Thymus (tissue), 11 donors: ENCODE measurements at regions not wholly inside any gene's neighbourhood (a gene's known extent, or its start where the extent isn't known, plus 50 kb on each side); places are given as distances from the start of the nearest gene placed in this dataset.

Source experiments
- DNase-seq, 9 donors: peaks; one replicate each; pipeline ENCODE4 v3.0.0-alpha.2; 2013; ENCODE audit warnings: low spot score in 9 of 9, low read depth in 6 of 9, missing footprints in 1 of 9
- H3K27ac ChIP-seq, 2 donors: one replicate each; pipeline ENCODE4 v1.5.1; 2013; ENCODE audit warnings: control low read depth in 1 of 2, low read depth in 1 of 2, low read length in 1 of 2, mild to moderate bottlenecking in 1 of 2, moderate library complexity in 1 of 2
- H3K27me3 ChIP-seq, 2 donors: one replicate each; pipeline ENCODE4 v1.5.1; 2013; ENCODE audit warnings: low read length in 1 of 2; ENCODE audit not compliant: control insufficient read depth in 2 of 2, insufficient read depth in 1 of 2
- H3K36me3 ChIP-seq, 2 donors: one replicate each; pipeline ENCODE4 v1.5.1; 2013; ENCODE audit warnings: low read length in 1 of 2, mild to moderate bottlenecking in 1 of 2, moderate library complexity in 1 of 2; ENCODE audit not compliant: control insufficient read depth in 2 of 2, insufficient read depth in 2 of 2
- H3K4me1 ChIP-seq, 2 donors: one replicate each; pipeline ENCODE4 v1.5.1; 2013; ENCODE audit warnings: low read length in 2 of 2; ENCODE audit not compliant: control insufficient read depth in 2 of 2, insufficient read depth in 2 of 2
- H3K4me3 ChIP-seq, 2 donors: one replicate each; pipeline ENCODE4 v1.5.1; 2013; ENCODE audit warnings: low read length in 2 of 2, control low read depth in 1 of 2, mild to moderate bottlenecking in 1 of 2
- H3K9me3 ChIP-seq, 2 donors: one replicate each; pipeline ENCODE4 v1.5.1; 2013; ENCODE audit warnings: low read length in 1 of 2, mild to moderate bottlenecking in 1 of 2; ENCODE audit not compliant: control insufficient read depth in 2 of 2, insufficient read depth in 1 of 2
- WGBS: extraction: QIAGEN DNeasy Blood & Tissue Kit; methylation state at CpG from one replicate; pipeline ENCODE4 v1.1.7; 2013; 5-methylcytosine and 5-hydroxymethylcytosine counted together
- donor health status: healthy.

GRCh38 chr20:56873836-56874235 lies 244.7 kb downstream of the TFAP2C start:
- DNase-seq: no peak

DNA sequence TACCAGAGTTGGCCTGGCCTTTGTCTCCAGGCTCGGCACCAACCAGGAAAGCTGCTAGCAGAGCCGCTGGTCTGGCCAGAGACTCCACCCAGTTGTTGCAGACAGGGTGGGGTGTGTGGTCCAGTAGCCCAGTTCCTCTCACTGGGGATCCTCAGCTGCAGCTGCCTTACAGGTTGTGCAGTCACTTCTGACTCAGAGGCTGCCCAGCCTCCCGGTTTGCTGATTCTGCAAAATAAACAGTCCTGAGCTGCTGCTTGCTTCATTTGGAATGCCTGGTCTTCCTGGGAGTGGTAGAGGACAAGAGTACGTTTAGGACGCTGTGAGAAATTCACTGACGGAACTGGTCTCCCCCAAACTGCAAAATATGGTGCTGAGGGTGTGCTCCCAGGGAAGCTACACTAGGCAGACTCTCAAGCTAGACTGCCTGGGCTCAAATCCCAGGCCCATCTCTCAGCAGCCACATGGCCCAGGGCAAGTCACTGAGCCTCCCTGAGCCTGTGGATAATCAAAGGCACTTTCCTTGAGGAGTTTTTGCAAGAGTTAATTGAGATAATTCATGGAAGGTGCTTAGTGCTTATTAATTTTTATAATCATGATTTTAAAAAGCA lies 246.1 kb downstream of the TFAP2C start:
- H3K27me3 ChIP-seq: no peaks in the 10 kb centered on the region
- DNase-seq: no peak
- H3K36me3 ChIP-seq: no peaks in the 10 kb centered on the region
- 52% methylated on average over 6 of the region's 6 CpGs for WGBS
- no peaks in the 10 kb centered on the region for H3K9me3 ChIP-seq
- H3K4me1 ChIP-seq: no peaks in the 10 kb centered on the region
- H3K4me3 ChIP-seq: no peak overlapping the region
- no peak overlapping the region for H3K27ac ChIP-seq

More at GRCh38 chr20:56873836-56874235, 244.7 kb downstream of the TFAP2C start:
- WGBS: 94% methylated on average over 26 of the region's 26 CpGs
- Histone ChIP-seq H3K27ac (no peak overlapping the region), H3K27me3 (no peaks in the 10 kb centered on the region), H3K4me1 (no peaks in the 10 kb centered on the region), H3K9me3 (no peaks in the 10 kb centered on the region), H3K36me3 (no peaks in the 10 kb centered on the region), H3K4me3 (no peak overlapping the region)

DNA sequence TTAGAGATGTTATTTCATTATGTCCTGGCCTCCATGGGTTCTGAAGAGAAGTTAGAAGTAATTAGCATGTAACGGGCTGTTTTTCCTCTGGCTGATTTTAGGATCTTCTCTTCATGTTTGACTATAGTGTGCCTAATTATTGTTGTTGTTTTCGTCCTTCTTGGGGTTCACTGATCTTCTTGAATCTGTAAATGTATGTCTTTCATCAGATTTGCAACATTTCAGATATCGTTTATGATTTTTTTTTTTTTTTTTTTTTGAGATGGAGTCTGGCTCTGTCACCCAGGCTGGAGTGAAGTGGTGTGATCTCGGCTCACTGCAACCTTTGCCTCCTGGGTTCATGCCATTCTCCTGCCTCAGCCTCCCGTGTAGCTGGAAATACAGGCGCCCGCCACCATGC lies 246.7 kb downstream of the TFAP2C start:
- H3K36me3 ChIP-seq: no peaks in the 10 kb centered on the region
- H3K4me3 ChIP-seq: no peak overlapping the region
- no peak for DNase-seq
- H3K27me3 ChIP-seq: no peaks in the 10 kb centered on the region
- H3K9me3 ChIP-seq: no peaks in the 10 kb centered on the region
- 95% methylated on average over 7 of the region's 7 CpGs for WGBS
- no peak overlapping the region for H3K27ac ChIP-seq
- H3K4me1 ChIP-seq: no peaks in the 10 kb centered on the region

GRCh38 chr20:56885521-56885920 lies 256.4 kb downstream of the TFAP2C start:
- Histone ChIP-seq H3K4me1 (no peaks in the 10 kb centered on the region), H3K27ac (no peak overlapping the region), H3K4me3 (no peak overlapping the region), H3K27me3 (no peaks in the 10 kb centered on the region), H3K36me3 (no peaks in the 10 kb centered on the region), H3K9me3 (no peaks in the 10 kb centered on the region)
- 85% methylated on average over 14 of the region's 14 CpGs for WGBS
- no peak for DNase-seq

DNA sequence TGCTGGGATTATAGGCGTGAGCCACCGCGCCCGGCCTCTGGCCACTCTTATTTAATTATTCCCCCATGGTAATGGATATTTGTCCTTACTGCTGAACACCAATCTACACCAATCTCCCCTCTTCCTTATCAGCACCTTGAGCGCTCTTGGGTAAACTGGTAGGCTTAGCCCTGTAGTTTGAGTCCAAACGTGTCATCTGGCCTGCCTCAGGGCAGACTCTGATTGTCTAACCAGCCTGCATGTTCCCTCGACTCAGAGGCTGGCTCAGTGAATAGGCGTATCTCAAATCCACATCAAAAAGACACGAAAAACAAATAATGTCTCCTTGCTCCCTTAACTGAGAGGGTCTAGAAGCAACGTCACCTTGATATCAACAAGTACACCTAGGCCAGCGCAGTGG lies 260.9 kb downstream of the TFAP2C start:
- peaks cover 0 to 3% of the 10 kb centered on the region in 2 donors for H3K4me1 ChIP-seq
- 91% methylated on average over 11 of the region's 11 CpGs for WGBS
- no peak for DNase-seq
- no peaks in the 10 kb centered on the region for H3K36me3 ChIP-seq
- H3K27me3 ChIP-seq: no peaks in the 10 kb centered on the region
- no peak overlapping the region for H3K27ac ChIP-seq
- no peak overlapping the region for H3K4me3 ChIP-seq
- H3K9me3 ChIP-seq: no peaks in the 10 kb centered on the region

DNA sequence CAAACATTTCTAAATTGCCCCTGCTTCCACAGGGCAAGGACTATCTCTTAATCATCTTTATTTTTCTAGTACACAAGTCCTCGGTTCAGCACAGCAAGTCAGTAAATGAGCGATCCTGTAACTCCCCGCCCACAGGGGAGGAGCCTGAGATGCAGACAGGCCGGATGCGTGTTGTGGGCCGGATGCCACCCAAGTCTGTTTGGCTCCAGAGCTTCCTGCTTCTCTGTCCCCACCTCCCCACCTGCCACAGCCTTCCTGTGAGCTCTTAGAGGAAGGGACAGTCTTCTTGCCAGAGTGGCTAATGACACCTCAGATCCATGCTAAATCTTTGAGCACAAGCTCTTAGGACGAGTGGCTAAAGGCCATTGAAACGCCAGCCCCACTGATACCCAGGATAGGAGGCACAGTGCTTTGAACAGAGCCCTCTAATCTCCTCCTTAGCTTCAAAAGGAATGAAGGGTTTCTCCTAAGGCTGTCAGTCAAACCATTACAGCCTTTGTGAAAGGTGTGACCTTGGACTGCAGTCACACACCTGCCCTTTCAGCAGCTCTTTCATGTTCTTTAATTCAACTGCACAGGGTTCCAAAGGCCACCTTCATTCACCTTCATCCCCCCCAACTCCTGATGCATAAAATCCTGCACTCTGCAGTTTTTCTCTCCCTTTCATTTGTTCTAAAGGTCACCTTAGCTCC lies 264.3 kb downstream of the TFAP2C start:
- H3K4me3 ChIP-seq: no peak overlapping the region
- no peaks in the 10 kb centered on the region for H3K36me3 ChIP-seq
- no peaks in the 10 kb centered on the region for H3K9me3 ChIP-seq
- peaks cover 0 to 2% of the 10 kb centered on the region in 2 donors for H3K27me3 ChIP-seq
- peak overlapping the region in 1 of 2 donors; percentile 26 for H3K27ac ChIP-seq
- DNase-seq: peak in 3 of 9 donors; percentile 7 to 16 (median 15)
- peaks cover 0 to 3% of the 10 kb centered on the region in 2 donors for H3K4me1 ChIP-seq
- 37% methylated on average over 8 of the region's 8 CpGs for whole genome bisulfite sequencing

DNA sequence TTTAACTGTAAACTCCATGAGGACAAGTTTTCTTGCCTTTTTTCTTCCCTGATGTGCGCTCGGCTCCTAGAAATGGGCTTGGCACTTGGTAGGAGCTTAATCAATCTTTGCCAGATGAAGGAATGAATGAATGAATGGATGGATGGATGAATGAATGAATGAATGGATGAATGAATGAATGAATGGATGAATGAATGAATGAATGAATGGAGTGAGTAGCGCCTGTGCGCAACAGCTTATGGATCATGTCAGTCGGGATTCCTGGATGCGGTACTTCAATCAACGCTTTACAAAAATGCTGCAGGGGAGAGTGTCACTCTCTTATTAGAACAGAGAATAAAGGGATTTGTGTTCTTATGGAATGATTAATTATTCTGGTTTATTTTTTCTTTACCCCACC lies 267.3 kb downstream of the TFAP2C start:
- Histone ChIP-seq H3K4me1 (peaks cover 0 to 3% of the 10 kb centered on the region in 2 donors), H3K9me3 (no peaks in the 10 kb centered on the region), H3K27ac (no peak overlapping the region), H3K36me3 (no peaks in the 10 kb centered on the region), H3K4me3 (no peak overlapping the region), H3K27me3 (peaks cover 0 to 2% of the 10 kb centered on the region in 2 donors)
- no peak for DNase-seq
- 98% methylated on average over 7 of the region's 7 CpGs for WGBS

DNA sequence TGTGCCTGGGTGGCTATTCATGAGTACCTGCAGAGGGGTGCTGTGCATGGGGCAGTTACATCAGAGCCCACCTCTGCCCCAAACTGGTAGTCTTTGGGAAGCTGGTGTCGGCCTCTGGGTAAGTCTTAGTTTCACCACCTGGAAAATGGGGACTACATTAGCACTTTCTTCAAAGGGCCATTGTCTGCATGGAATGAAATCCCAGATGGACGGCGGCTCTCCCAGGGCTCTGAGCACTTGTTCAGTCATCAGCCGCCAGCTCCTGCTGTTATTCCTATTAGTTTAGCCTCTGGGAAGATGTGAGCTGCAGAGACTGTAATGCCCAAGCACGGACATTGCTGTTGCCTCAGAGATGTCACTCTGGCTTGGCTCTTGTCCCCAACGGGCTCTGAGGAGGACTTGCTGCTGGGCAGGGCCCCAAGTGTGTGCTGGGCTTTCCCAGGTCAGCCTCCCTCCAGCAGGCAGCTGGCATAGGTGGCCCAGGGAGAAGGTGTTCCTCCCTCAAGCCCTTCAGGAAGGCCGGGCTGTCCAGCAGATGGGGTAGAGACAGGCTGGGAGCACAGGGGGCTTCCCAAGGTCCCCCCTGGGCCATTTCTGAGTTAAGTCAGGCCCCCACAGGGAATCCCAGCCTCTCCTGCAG lies 268.3 kb downstream of the TFAP2C start:
- H3K4me1 ChIP-seq: peaks cover 0 to 3% of the 10 kb centered on the region in 2 donors
- peaks cover 0 to 2% of the 10 kb centered on the region in 2 donors for H3K27me3 ChIP-seq
- no peak overlapping the region for H3K4me3 ChIP-seq
- H3K36me3 ChIP-seq: no peaks in the 10 kb centered on the region
- no peak overlapping the region for H3K27ac ChIP-seq
- no peaks in the 10 kb centered on the region for H3K9me3 ChIP-seq
- WGBS: 64% methylated on average over 7 of the region's 7 CpGs
- DNase-seq: no peak

DNA sequence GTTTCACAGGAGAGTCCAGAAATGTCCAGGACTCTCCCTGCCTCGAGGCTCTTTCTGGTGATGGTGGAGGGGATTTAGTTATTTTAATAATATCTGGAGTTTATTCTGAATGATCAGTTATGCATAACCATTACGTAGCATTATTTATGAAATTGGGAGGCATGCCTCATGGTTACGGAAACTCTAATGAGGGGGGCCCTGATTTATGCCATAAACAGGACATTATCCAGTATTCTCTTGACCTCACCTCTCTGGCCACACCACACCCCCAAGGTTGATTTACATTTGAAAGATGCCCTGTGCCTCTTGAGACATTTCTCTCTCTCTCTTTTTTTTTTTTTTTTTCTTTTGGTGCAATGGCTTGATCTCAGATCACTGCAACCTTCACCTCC lies 268.8 kb downstream of the TFAP2C start:
- WGBS: 91% methylated on average over 3 of the region's 3 CpGs
- no peak overlapping the region for H3K27ac ChIP-seq
- H3K27me3 ChIP-seq: peaks cover 0 to 2% of the 10 kb centered on the region in 2 donors
- no peak for DNase-seq
- H3K4me1 ChIP-seq: peaks cover 0 to 3% of the 10 kb centered on the region in 2 donors
- H3K36me3 ChIP-seq: no peaks in the 10 kb centered on the region
- H3K9me3 ChIP-seq: no peaks in the 10 kb centered on the region
- H3K4me3 ChIP-seq: no peak overlapping the region
